PC-3 (cell line): ENCODE measurements at regions not wholly inside any gene's neighbourhood (a gene's known extent, or its start where the extent isn't known, plus 50 kb on each side); places are given as distances from the start of the nearest gene placed in this dataset.

ENCODE experiments used
- EZH2 ChIP-seq: fragments of 300-600 bp; sonication (generic); IDR thresholded peaks from one replicate; pipeline ENCODE4 v1.6.1; 2017; ENCODE audit warnings: antibody characterized with exemption, mild to moderate bottlenecking, low read length; ENCODE audit not compliant: unreplicated experiment
- EZH2phosphoT487 ChIP-seq: fragments of 300-600 bp; sonication (generic); IDR thresholded peaks from 2 replicates; pipeline ENCODE4 v1.6.1; 2018; ENCODE audit warnings: mild to moderate bottlenecking, antibody characterized with exemption, low read length, borderline replicate concordance
- TF ChIP-seq, protein P1 (sequence below): fragments of 300-600 bp; sonication (generic); conservative IDR thresholded peaks from 2 replicates; pipeline ENCODE4 v1.5.1; 2017; ENCODE audit warnings: antibody characterized with exemption, low read depth, mild to moderate bottlenecking, low read length

GRCh38 chr10:44301781-44302355 lies 83.0 kb downstream of the CXCL12 start:
- TF ChIP-seq, protein P1, sequence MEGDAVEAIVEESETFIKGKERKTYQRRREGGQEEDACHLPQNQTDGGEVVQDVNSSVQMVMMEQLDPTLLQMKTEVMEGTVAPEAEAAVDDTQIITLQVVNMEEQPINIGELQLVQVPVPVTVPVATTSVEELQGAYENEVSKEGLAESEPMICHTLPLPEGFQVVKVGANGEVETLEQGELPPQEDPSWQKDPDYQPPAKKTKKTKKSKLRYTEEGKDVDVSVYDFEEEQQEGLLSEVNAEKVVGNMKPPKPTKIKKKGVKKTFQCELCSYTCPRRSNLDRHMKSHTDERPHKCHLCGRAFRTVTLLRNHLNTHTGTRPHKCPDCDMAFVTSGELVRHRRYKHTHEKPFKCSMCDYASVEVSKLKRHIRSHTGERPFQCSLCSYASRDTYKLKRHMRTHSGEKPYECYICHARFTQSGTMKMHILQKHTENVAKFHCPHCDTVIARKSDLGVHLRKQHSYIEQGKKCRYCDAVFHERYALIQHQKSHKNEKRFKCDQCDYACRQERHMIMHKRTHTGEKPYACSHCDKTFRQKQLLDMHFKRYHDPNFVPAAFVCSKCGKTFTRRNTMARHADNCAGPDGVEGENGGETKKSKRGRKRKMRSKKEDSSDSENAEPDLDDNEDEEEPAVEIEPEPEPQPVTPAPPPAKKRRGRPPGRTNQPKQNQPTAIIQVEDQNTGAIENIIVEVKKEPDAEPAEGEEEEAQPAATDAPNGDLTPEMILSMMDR, result no peak
- TF ChIP-seq EZH2 (no peak), EZH2phosphoT487 (no peak)
